OCI-LY7 (cell line): ENCODE measurements at regions not wholly inside any gene's neighbourhood (a gene's known extent, or its start where the extent isn't known, plus 50 kb on each side); places are given as distances from the start of the nearest gene placed in this dataset.

Source experiments
- EZH2phosphoT487 ChIP-seq: fragments of 200-600 bp; sonication (generic); IDR thresholded peaks from 2 replicates; pipeline ENCODE4 v1.6.1; 2018; ENCODE audit warnings: low read depth, borderline replicate concordance, mild to moderate bottlenecking, mixed run types, antibody characterized with exemption, low read length, moderate library complexity, mixed read lengths
- TF ChIP-seq, protein P1 (sequence below): fragments of 200-600 bp; sonication (generic); conservative IDR thresholded peaks from 2 replicates; pipeline ENCODE4 v1.5.1; 2014; ENCODE audit warnings: mild to moderate bottlenecking, antibody characterized with exemption, low read length, moderate library complexity, mixed read lengths

DNA sequence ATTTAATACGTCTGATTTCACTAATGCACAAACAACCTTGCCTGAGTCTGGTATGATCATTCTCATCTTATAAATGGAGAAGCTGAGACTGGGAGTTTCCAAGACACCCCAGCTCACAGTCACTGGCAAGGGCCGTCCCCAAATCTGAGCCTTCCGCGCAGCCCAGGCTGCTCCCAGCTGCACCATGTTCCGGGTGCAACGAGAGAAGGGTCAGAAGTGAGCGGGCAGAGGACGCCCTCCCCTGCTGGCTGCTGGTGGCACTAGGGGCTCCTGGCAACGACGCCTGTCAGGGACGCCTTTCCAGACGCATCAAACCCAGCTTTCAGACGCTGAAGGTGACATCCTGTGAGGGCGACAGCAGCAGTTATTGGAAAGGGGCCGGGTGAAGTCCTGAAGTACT is 115.3 kb upstream of the PROKR2 start:
- TF ChIP-seq, protein P1, sequence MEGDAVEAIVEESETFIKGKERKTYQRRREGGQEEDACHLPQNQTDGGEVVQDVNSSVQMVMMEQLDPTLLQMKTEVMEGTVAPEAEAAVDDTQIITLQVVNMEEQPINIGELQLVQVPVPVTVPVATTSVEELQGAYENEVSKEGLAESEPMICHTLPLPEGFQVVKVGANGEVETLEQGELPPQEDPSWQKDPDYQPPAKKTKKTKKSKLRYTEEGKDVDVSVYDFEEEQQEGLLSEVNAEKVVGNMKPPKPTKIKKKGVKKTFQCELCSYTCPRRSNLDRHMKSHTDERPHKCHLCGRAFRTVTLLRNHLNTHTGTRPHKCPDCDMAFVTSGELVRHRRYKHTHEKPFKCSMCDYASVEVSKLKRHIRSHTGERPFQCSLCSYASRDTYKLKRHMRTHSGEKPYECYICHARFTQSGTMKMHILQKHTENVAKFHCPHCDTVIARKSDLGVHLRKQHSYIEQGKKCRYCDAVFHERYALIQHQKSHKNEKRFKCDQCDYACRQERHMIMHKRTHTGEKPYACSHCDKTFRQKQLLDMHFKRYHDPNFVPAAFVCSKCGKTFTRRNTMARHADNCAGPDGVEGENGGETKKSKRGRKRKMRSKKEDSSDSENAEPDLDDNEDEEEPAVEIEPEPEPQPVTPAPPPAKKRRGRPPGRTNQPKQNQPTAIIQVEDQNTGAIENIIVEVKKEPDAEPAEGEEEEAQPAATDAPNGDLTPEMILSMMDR = no peak
- no peak for TF ChIP-seq EZH2phosphoT487
